ENCODE measurements at regions not wholly inside any gene's neighbourhood (a gene's known extent, or its start where the extent isn't known, plus 50 kb on each side); places are given as distances from the start of the nearest gene placed in this dataset.

DNA sequence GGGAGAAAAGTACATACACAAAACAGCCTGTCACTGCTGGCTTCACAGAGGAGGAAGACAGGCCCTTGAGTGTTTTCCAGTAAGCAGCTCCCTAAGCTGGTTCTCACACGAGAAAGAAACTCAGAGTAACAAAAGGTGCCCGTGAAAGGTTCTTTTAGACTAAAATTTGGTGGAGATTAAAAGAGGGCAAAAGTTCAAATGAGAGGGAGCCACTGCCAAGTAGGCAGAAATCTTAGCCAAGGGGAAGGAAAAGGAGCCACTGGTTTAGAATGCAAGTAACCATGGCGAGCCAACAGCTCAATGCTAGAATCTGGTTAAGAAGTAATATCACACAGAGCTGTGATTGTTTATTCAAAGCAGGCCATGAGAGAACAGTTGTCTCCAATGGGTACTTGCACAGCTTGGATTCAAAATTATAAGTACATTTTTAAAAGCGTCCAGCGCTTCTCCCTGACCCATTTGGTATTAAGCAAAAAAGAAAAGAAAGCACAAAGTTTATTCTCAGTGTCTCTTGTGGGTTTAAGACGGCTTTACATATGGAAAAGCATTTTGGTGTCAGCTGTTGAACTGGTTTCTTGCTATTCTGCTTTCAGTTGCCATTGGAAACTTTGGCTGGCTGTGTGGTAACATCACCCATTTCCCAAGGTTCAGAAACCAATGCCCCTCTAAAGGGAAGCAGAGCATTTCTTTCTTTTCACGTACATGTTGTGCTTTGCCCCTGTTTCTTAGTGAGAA is 648.5 kb downstream of the RNF144B start:
- no peak for TF ChIP-seq FOXA1 (IDR thresholded peaks at IDR 0.05)
- TF ChIP-seq SUZ12 (IDR thresholded peaks at IDR 0.05), result no peak
- TF ChIP-seq FOXM1 (IDR thresholded peaks at IDR 0.05; ENCODE audit: borderline replicate concordance), result no peak
- no peak for TF ChIP-seq BHLHE40 (IDR thresholded peaks at IDR 0.05; ENCODE audit: borderline replicate concordance)
- no peak for TF ChIP-seq ARNT (IDR thresholded peaks at IDR 0.05)
- no peak for TF ChIP-seq SP1 (IDR thresholded peaks at IDR 0.05)
- TF ChIP-seq FOXK2 (IDR thresholded peaks at IDR 0.05), result no peak
- no peak for TF ChIP-seq TARDBP (IDR thresholded peaks at IDR 0.05)
- no peak for TF ChIP-seq HDGF (IDR thresholded peaks at IDR 0.05; ENCODE audit: borderline replicate concordance)
- no peak for TF ChIP-seq LEF1 (IDR thresholded peaks at IDR 0.05; ENCODE audit: borderline replicate concordance)
- TF ChIP-seq, protein P1, sequence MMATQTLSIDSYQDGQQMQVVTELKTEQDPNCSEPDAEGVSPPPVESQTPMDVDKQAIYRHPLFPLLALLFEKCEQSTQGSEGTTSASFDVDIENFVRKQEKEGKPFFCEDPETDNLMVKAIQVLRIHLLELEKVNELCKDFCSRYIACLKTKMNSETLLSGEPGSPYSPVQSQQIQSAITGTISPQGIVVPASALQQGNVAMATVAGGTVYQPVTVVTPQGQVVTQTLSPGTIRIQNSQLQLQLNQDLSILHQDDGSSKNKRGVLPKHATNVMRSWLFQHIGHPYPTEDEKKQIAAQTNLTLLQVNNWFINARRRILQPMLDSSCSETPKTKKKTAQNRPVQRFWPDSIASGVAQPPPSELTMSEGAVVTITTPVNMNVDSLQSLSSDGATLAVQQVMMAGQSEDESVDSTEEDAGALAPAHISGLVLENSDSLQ (IDR thresholded peaks at IDR 0.05), result no peak
- no peak for TF ChIP-seq ZNF384 (IDR thresholded peaks at IDR 0.05)
- TF ChIP-seq ELF4 (IDR thresholded peaks at IDR 0.05), result no peak

Measured in HEK293T (cell line).